ENCODE measurements at regions not wholly inside any gene's neighbourhood (a gene's known extent, or its start where the extent isn't known, plus 50 kb on each side); places are given as distances from the start of the nearest gene placed in this dataset.

DNA sequence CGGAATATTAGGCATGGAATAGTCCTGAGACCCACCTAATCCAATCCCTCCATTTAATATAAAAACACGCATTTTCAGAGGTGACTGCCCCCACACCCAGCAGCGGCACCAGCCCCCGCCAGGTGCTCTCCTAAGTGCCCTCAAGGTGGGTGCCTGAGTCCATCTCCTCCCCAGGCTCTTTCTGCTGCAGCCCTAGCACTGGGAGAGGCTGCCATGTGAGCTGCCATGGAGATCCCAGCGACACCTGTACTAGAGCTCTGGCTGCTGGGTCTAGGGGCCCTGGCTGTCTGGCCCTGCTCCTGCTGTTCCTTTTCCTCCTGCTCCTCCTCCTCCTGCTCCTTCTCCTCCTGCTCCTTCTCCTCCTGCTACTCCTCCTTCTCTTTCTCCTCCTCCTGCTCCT, 191.1 kb upstream of the BMPER start:
- Histone ChIP-seq H3K27me3 (ENCODE audit: control insufficient read depth in 2 of 2, insufficient read depth in 2 of 2, low read length in 2 of 2) (no peaks in the 10 kb centered on the region), H4K20me1 (ENCODE audit: insufficient read depth, low read length) (no peaks in the 10 kb centered on the region), H3K79me2 (ENCODE audit: insufficient read depth, low read length) (no peaks in the 10 kb centered on the region), H3K4me2 (replicated peaks; ENCODE audit: extremely low read depth, low read length, poor library complexity, severe bottlenecking) (no peak overlapping the region), H3K9me3 (replicated peaks in 1 of 2; ENCODE audit: control insufficient read depth in 1 of 2, insufficient read depth in 1 of 2, low read length in 2 of 2) (no peaks in the 10 kb centered on the region), H2AFZ (ENCODE audit: insufficient read depth, low read depth, low read length, poor library complexity, severe bottlenecking) (no peak overlapping the region), H3K4me3 (replicated peaks in 1 of 3; ENCODE audit: low read depth in 2 of 3, low read length in 3 of 3) (no peak overlapping the region), H3K36me3 (replicated peaks in 1 of 2; ENCODE audit: control insufficient read depth in 1 of 2, insufficient read depth in 2 of 2, low read length in 2 of 2) (no peaks in the 10 kb centered on the region), H3K4me1 (ENCODE audit: control insufficient read depth in 1 of 2, insufficient read depth in 2 of 2, low read length in 2 of 2) (no peaks in the 10 kb centered on the region), H3K27ac (ENCODE audit: low read depth in 1 of 2, low read length in 2 of 2) (no peak overlapping the region), H3K9ac (ENCODE audit: insufficient read depth, low read length, poor library complexity, severe bottlenecking) (no peak overlapping the region)
- 92% methylated on average over 5 of the region's 5 CpGs for WGBS (ENCODE audit: insufficient coverage)
- no peak overlapping the region for H3K4me3 Mint-ChIP-seq
- intact Hi-C loops (cut with micrococcal nuclease), result no loop called here
- H3K4me1 Mint-ChIP-seq, result no peaks in the 10 kb centered on the region
- no peaks in the 10 kb centered on the region for H3K36me3 Mint-ChIP-seq
- no peak overlapping the region for H3K27ac Mint-ChIP-seq
- no peak for TF ChIP-seq CTCF (IDR thresholded peaks at IDR 0.05)
- H3K9me3 Mint-ChIP-seq, result no peaks in the 10 kb centered on the region
- DNase-seq, result no peak
- peaks cover 0 to 3% (median 0%) of the 10 kb centered on the region in 3 donors for H3K27me3 Mint-ChIP-seq (ENCODE audit: low read depth in 3 of 3)

DNA sequence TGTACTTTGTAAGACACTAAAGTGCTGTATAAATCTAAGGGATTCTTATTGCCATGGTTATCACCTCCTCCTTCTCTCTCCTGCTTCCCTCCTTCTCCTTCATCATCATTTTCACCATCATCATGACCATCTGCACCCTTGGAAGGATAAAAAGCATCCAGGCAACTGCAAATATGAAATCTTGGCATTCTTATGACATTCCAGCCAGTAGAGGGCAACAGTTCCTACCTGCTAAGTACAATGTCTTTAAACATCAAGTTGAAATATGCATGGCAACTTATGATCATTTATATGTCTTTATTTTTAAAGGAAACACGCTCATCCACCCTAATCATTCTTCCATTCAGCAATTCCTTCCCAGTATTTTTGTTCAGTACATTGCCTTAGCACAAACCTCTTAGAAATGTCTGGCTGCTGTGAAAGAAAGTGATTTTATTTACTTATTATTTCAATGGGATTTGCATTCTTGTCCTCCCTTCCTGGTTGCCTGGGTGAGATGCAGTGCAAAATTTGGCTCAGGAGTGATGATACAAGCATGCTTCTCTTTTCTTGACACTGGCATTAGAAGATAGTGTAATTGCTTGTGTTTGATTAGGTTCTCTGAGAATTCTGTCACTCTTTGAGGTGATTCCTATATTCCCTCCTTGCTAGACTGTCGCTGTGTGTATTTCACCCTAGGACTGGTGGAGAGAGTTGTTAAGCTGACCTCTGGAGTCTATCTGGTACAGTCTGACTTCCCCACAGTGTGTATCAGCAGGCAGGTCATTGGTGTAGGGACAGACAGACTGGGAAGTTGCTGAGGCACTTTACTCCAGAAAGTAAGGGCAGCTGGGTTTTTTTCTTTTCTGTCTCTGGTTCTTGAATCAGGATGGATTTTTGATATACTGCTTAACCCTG, 188.5 kb upstream of the BMPER start:
- no peaks in the 10 kb centered on the region for H3K9me3 ChIP-seq (replicated peaks in 1 of 2; ENCODE audit: control insufficient read depth in 1 of 2, insufficient read depth in 1 of 2, low read length in 2 of 2)
- no peak for TF ChIP-seq CTCF (IDR thresholded peaks at IDR 0.05)
- Mint-ChIP-seq H3K4me3 (no peak overlapping the region), H3K27ac (no peak overlapping the region), H3K36me3 (no peaks in the 10 kb centered on the region), H3K9me3 (peaks cover 0 to 2% (median 0%) of the 10 kb centered on the region in 7 donors), H3K4me1 (no peaks in the 10 kb centered on the region), H3K27me3 (ENCODE audit: low read depth in 3 of 3) (peaks cover 0 to 3% (median 0%) of the 10 kb centered on the region in 3 donors)
- H4K20me1 ChIP-seq (ENCODE audit: insufficient read depth, low read length), result no peaks in the 10 kb centered on the region
- no peak for DNase-seq
- no peak overlapping the region for H3K9ac ChIP-seq (ENCODE audit: insufficient read depth, low read length, poor library complexity, severe bottlenecking)
- H3K4me2 ChIP-seq (replicated peaks; ENCODE audit: extremely low read depth, low read length, poor library complexity, severe bottlenecking), result no peak overlapping the region
- no peak overlapping the region for H2AFZ ChIP-seq (ENCODE audit: insufficient read depth, low read depth, low read length, poor library complexity, severe bottlenecking)
- no peaks in the 10 kb centered on the region for H3K36me3 ChIP-seq (replicated peaks in 1 of 2; ENCODE audit: control insufficient read depth in 1 of 2, insufficient read depth in 2 of 2, low read length in 2 of 2)
- no peaks in the 10 kb centered on the region for H3K27me3 ChIP-seq (ENCODE audit: control insufficient read depth in 2 of 2, insufficient read depth in 2 of 2, low read length in 2 of 2)
- intact Hi-C loops (cut with micrococcal nuclease), result no loop called here
- no peak overlapping the region for H3K27ac ChIP-seq (ENCODE audit: low read depth in 1 of 2, low read length in 2 of 2)
- H3K79me2 ChIP-seq (ENCODE audit: insufficient read depth, low read length), result no peaks in the 10 kb centered on the region
- no peaks in the 10 kb centered on the region for H3K4me1 ChIP-seq (ENCODE audit: control insufficient read depth in 1 of 2, insufficient read depth in 2 of 2, low read length in 2 of 2)
- 100% methylated on average over 1 of the region's 2 CpGs for WGBS (ENCODE audit: insufficient coverage)
- no peak overlapping the region for H3K4me3 ChIP-seq (replicated peaks in 1 of 3; ENCODE audit: low read depth in 2 of 3, low read length in 3 of 3)
